Activated gamma-delta T cell treated with Interleukin-2 at 50 U/mL for 16 hours (primary cell): ENCODE measurements at regions not wholly inside any gene's neighbourhood (a gene's known extent, or its start where the extent isn't known, plus 50 kb on each side); places are given as distances from the start of the nearest gene placed in this dataset.
"Not testable (repeated sequence)": the region's sequence is repeated elsewhere in the genome, so short reads cannot be mapped to it uniquely, and the experiment has no call there.

Experiments
- DNase-seq: peaks from one replicate; pipeline ENCODE4 v3.0.0-alpha.2; 2020

- no peak for DNase-seq
Observed at GRCh38 chr3:168839653-168840052, 743.9 kb upstream of the GOLIM4 start.

- DNase-seq = no peak
Observed at GRCh38 chr3:168834558-168834957, 738.8 kb upstream of the GOLIM4 start.

- DNase-seq = no peak
Observed at GRCh38 chr3:168828943-168829342, 733.2 kb upstream of the GOLIM4 start.

GRCh38 chr3:168828536-168828935 is 732.8 kb upstream of the GOLIM4 start:
- no peak for DNase-seq

GRCh38 chr3:168828014-168828413 is 732.3 kb upstream of the GOLIM4 start:
- no peak for DNase-seq

- DNase-seq = no peak
Observed at GRCh38 chr3:168824107-168824506, 728.4 kb upstream of the GOLIM4 start.

- no peak for DNase-seq
Observed at GRCh38 chr3:168823466-168823865, 727.7 kb upstream of the GOLIM4 start.

GRCh38 chr3:168820810-168821415 is 725.2 kb upstream of the GOLIM4 start:
- DNase-seq = no peak

- DNase-seq = no peak
Observed at GRCh38 chr3:168817177-168817576, 721.5 kb upstream of the GOLIM4 start.

- DNase-seq = no peak
Observed at GRCh38 chr3:168815946-168816345, 720.2 kb upstream of the GOLIM4 start.

- no peak for DNase-seq
Observed at GRCh38 chr3:168813225-168813802, 717.6 kb upstream of the GOLIM4 start.

- no peak for DNase-seq
Observed at GRCh38 chr3:168812234-168812633, 716.5 kb upstream of the GOLIM4 start.

GRCh38 chr3:168808596-168808995 is 712.9 kb upstream of the GOLIM4 start:
- no peak for DNase-seq

- DNase-seq = no peak
Observed at GRCh38 chr3:168807448-168807847, 711.7 kb upstream of the GOLIM4 start.

- no peak for DNase-seq
Observed at GRCh38 chr3:168806871-168807270, 711.1 kb upstream of the GOLIM4 start.

GRCh38 chr3:168803536-168803935 is 707.8 kb upstream of the GOLIM4 start:
- DNase-seq = no peak

- DNase-seq = no peak
Observed at GRCh38 chr3:168802766-168803165, 707.0 kb upstream of the GOLIM4 start.

GRCh38 chr3:168801794-168802193 is 706.1 kb upstream of the GOLIM4 start:
- no peak for DNase-seq

- DNase-seq = no peak
Observed at GRCh38 chr3:168796339-168796738, 700.6 kb upstream of the GOLIM4 start.

- DNase-seq = no peak
Observed at GRCh38 chr3:168794427-168794826, 698.7 kb upstream of the GOLIM4 start.

- no peak for DNase-seq
Observed at GRCh38 chr3:168782193-168782592, 686.5 kb upstream of the GOLIM4 start.

GRCh38 chr3:168779970-168780645 is 684.4 kb upstream of the GOLIM4 start:
- DNase-seq = not testable (repeated sequence)

- DNase-seq = no peak
Observed at GRCh38 chr3:168753724-168754123, 658.0 kb upstream of the GOLIM4 start.

GRCh38 chr3:168752339-168752738 is 656.6 kb upstream of the GOLIM4 start:
- no peak for DNase-seq

GRCh38 chr3:168747697-168748096 is 652.0 kb upstream of the GOLIM4 start:
- DNase-seq = no peak
